ENCODE measurements at regions not wholly inside any gene's neighbourhood (a gene's known extent, or its start where the extent isn't known, plus 50 kb on each side); places are given as distances from the start of the nearest gene placed in this dataset.

DNA sequence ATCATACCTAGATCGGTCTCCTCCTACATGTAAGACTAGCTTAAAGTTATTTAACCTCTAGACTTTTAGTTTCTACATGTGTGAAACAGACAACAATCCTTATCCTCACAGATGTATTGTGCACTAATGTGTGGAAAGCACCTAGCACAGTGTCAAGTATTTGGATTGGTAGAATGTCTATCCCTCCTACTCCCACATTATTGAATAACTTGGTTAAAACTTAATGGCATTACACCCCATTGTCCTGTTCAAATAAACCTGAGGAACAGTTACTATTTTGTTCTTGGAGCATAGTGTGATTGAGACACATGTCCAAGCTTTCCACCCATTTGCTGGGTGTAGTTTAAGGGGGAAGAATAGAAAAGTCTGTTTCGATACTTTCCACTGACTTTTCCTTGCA lies 208.8 kb upstream of the JUN start:
- TF ChIP-seq POLR2A (IDR thresholded peaks at IDR 0.05) (no peak), POLR2AphosphoS5 (IDR thresholded peaks at IDR 0.05) (no peak)
- TF ChIP-seq, protein P1, sequence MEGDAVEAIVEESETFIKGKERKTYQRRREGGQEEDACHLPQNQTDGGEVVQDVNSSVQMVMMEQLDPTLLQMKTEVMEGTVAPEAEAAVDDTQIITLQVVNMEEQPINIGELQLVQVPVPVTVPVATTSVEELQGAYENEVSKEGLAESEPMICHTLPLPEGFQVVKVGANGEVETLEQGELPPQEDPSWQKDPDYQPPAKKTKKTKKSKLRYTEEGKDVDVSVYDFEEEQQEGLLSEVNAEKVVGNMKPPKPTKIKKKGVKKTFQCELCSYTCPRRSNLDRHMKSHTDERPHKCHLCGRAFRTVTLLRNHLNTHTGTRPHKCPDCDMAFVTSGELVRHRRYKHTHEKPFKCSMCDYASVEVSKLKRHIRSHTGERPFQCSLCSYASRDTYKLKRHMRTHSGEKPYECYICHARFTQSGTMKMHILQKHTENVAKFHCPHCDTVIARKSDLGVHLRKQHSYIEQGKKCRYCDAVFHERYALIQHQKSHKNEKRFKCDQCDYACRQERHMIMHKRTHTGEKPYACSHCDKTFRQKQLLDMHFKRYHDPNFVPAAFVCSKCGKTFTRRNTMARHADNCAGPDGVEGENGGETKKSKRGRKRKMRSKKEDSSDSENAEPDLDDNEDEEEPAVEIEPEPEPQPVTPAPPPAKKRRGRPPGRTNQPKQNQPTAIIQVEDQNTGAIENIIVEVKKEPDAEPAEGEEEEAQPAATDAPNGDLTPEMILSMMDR (IDR thresholded peaks at IDR 0.05 in 8 of 11, conservative IDR thresholded peaks at IDR 0.05 in 3 of 11): no peak

All from spleen (tissue), 7 donors.